GM21717 (cell line): ENCODE measurements at regions not wholly inside any gene's neighbourhood (a gene's known extent, or its start where the extent isn't known, plus 50 kb on each side); places are given as distances from the start of the nearest gene placed in this dataset.
"Not testable (repeated sequence)": the region's sequence is repeated elsewhere in the genome, so short reads cannot be mapped to it uniquely, and the experiment has no call there.

Experiments used
- ATAC-seq: cut with Tn5 transposase; IDR thresholded peaks from one replicate; pipeline ENCODE4 v1.9.1; 2021; ENCODE audit warnings: mild to moderate bottlenecking, moderate library complexity; ENCODE audit not compliant: unreplicated experiment

DNA sequence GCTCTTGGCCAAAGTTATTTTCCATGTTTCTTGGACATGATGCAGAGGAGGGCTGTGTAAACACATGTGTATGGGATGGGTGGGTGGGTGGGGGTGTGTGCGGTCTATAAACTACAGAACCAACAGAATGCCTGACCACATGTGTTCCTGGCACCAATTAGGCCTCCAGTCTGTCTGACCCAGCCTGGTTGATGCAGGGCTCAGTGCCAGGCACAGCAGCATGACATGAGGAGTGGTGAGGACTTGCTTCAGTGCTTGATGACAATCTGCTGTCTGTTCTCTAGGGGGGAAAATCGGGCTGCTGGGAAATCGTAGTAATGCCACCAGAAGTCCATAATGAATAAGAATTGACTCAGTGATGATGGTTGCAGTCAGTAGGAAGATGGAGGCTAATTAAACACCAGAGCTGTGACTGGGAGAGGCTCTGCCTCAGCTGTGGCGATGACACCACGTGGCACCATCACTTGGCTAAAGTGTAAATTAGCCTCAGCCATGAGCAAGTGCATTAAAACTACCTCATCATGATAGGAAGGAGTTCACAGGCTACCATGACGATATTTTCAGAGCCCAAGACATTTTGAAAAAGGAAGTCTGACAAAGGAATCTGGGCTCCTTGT is 260.1 kb upstream of the PODXL start:
- no peak for ATAC-seq

DNA sequence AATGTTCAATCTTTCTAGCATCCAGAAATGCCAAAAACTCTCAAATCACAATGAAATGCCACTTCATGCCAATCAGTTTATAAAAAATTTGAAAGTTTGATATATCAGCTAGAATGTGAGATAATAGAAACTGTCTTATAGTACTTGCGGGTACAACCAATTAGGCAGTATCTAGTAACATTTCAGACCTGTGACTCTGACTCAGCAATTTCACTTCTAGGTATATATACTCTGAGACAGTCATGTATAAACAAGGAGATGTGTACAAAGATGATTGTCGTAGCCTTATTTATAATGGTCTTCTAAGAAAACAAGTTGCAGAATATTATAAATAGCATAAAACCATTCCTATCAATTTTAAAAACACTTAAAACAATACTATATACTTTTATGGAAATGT is 252.3 kb upstream of the PODXL start:
- ATAC-seq, result no peak

DNA sequence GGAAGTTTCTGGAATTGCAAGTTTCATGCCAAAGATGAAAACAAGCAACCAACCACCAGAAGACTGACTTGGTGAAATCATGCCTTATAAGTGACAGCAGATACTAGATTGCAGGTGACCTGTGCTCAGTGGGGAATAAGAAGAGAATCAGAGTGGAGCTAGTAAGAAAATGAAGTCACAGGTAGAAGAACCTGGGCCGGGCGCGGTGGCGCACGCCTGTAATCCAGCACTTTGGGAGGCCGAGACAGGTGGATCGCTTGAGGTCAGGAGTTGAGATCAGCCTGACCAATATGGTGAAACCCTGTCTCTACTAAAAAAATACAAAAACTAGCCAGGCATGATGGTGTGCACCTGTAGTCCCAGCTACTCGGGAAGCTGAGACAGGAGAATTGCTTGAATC is 251.7 kb upstream of the PODXL start:
- ATAC-seq, result not testable (repeated sequence)

DNA sequence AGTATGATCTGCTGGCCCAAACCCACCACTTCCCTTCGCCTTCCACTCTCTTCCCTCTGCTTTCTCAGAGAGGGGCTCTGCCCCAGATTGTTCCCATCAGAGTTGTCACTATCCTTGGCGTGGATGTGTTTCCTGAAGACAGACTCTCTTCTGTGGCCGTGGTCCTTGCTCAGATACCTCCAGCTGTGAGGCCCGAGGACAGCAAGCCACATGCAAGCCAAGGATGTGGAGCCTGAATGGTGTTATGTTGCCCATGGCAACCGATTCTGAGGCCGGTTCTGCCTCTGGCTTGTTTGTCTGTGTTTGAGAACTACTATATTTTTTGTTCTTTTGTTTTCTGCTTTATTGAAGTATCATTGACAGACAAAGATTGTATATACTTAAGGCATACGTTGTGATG is 247.4 kb upstream of the PODXL start:
- ATAC-seq, result no peak

DNA sequence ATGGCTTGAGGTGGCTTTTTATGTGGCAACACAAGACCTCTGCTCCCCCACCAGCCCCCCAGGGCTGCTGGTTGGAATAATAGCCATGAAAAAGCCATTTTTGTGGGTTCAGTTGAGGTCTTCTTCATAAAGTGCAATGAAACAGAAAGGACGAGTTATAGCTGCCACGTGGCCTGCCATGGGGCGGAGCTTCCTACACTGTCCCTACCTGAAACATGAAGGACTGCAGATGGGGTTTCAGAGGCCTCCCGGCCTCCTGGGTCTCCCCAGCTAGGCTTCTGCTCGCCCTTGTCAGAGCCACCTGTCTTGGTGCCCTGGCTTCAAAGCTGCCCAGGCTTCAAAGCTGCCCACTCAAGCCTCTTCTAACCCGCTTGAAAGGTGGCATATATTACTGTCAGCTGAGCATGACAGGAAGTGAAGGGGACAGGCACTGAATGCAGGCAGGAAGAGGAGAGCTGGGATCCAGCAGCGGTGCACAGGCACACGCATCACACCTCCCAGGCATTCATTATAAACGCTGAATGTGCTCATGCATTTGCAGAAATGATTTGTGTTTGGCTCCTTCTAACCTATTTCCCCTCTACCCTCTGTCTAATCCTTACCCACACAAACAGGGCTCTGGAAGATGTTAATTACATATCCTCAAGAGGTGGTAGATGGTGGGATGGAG is 245.9 kb upstream of the PODXL start:
- ATAC-seq, result no peak

DNA sequence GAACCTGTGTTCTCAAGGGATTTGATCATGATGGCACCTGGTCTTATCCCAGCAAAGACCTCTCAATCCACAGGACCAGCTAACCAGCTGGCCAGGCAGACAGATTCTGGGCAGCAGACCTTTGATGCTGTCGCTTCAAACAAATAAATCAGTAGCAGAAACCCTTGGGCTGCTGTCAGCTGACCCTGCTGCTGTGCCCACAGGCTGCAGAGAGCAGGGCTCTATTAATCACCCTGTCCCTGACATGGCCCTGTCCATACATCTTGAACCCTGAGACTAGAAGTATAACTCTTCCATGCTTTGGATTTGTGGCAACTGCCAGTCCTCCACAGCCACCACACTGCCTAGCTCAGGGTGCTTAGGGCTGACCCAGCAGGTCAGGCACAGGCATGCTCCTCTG is 244.1 kb upstream of the PODXL start:
- no peak for ATAC-seq

DNA sequence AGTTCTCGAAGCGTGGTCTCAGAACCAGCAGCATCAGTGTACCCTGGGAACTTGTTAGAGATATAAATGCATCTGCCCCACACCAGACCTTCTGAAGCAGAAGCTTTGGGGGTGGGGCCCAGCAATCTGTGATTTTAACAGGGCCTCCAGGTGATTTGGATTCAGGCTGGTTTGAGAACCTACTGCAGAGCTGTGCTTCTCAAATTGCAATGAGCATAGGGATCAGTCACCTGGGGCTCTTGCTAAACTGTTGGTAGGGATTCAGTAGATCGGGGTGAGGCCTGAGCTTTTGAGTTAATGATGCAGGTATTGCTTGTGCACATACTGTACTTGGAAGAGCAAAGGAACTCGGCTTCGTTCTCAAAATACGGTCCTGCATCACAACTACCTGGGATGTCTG is 243.6 kb upstream of the PODXL start:
- ATAC-seq, result no peak

DNA sequence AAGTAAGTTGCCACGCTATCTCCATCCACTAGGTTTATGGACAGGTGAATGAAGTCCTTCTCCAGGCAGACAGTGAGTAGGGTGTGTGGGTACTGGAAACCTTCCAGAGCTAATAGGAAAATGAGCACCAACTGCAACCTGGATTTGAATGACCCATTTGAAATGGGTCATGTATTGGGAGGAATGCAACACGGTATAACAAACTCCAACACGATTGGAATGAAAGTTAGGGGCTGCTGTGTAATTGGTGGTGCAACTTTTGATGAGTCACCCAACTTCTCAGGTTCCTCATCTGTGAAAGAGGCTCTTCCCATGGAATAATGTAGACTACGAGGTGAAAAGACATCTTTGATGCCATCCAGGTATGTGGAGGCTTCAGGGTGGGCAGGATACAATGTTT is 241.4 kb upstream of the PODXL start:
- no peak for ATAC-seq

DNA sequence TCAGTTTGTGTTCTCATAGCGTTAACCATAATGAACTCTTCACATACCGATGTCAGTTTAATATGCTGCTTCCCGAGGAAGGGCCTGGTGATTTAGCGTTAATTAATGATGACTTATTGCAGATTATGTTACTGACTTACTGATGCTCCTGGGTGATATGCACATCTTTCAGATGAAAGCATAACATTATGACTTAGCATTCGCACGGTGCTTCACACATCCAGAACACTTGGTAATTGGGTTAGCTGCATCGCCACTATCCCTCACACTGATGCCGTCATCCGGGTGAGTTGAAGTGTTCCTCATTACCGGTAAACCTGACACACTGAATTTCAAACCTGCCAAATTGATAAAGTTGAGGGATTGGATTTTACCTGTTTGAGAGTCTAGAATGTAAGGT is 239.0 kb upstream of the PODXL start:
- ATAC-seq, result no peak

DNA sequence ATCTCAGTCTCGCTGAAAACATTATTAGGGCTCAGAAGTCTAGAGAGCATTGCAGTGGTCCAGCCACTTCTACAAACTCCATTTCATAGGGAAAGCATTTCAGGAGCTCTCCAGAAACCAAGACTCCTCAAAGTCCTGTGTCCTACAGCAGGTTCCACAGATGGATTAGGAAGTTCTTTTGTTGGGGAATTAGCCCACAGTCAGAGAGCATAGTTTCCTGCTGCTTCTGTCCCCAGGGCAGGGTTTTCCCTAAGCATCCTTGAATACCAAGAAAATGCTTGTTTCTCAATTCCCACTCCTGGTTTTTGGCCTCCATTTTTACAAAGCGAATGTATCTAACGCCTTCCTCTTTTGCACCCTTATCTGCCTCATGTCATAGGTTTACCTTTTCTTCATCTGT is 235.9 kb upstream of the PODXL start:
- ATAC-seq, result no peak

DNA sequence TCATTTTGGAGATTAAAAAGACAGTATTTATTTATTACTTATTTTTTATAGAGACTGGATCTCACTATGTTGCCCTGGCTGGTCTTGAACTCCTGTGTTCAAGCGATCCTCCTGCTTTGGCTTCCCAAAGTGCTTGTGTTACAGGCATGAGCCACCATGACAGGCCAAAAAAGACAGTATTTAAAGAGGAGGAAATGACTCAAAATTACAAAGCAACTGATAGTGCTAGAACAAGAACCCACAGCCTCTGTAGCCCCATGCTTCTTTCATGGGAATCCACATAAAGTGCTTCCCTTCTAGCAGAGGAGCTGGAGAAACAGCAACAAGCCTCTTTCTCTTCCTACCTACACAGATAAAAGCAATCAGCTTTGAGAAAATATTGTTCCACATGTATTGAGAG is 230.7 kb upstream of the PODXL start:
- ATAC-seq, result no peak

DNA sequence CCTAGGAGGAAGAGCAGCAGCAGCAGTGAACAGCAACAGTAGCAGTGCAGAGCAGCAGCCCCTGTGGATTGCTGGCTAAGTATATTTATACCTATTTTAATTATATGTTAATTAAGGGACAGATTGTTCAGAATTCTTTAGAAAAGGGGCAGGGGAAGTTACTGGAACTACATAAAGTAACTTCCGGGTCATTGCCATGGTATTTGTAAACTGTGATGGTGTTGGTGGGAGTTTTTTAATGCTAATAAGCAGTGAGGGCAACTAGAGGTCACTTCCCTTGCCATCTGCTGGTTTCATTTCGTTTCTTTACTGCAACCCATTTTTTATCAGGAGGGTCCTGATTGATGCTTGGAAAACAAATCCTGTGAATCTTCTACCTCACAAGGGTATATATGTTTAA is 229.8 kb upstream of the PODXL start:
- ATAC-seq, result no peak

DNA sequence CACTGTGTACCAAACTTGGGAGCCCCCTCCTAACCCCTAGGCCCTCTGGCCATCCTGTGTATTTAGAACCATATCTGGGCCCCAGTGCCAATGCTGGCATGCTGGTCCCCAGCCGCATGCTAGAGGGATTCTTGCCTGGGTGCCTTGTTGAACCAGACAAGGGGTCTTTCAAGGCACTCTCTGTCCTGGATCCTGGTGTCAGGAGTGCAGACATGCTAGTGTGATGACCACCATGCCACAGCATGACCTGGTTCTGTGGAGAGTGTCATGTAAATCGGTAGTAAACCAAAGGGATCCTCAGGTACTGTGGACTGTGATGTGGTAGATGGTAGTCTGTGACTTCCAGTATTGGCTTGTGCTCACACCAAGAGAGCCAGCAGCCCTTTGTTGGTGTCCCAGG is 222.2 kb upstream of the PODXL start:
- ATAC-seq, result no peak

DNA sequence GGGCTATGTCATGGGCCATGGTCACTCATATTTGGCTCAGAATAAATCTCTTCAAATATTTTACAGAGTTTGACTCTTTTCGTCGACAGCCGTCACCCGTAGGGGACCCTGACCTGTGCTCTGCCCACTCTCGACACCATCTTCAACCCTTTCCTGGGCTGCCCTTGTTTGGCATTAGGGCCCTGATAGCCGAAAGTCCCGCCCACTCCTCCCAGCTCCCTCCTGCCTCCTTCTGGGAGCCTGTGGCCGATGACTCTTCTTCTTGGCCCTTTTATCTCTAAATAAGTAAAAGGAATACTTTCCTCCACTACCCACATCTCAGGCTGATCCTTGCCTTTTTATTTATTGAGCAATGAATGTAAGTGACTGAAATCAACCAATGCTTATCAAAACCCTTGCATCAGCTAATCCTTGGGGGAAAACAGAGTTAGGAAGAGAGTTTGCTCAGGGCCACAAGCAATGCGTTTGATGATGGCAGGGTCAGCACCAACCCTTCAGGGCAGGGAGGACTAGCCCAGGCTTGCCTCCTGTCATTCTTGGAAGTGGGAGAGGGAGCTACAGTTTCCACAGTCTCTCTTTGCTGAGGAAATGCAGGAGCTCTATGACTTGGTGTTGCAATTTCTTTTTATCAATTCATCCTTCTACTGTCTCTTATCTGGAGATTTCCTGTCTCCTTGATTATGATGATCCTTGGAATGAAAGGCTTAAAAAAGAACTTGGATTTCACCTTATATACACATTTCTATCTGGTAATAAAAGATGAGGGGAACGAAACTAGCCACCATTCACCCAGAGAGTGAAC is 218.2 kb upstream of the PODXL start:
- no peak for ATAC-seq

DNA sequence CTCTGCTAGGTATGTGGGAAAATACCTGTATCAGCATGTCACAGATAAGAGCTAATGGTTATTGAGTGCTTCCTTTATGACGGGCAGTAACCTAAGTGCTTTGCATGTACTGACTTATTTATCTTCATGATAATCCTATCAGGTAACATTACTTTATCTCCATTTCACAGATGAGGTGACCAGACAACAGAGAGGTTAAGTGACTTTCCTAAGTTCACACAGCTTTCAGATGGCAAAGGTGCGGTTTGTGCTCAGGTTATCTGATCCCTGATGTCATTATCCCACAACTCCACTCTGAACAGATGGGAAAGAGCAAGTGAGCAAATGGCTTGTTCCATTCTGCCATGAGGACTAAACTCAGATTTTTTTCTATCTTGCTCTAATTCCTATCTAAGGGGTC is 217.0 kb upstream of the PODXL start:
- no peak for ATAC-seq

DNA sequence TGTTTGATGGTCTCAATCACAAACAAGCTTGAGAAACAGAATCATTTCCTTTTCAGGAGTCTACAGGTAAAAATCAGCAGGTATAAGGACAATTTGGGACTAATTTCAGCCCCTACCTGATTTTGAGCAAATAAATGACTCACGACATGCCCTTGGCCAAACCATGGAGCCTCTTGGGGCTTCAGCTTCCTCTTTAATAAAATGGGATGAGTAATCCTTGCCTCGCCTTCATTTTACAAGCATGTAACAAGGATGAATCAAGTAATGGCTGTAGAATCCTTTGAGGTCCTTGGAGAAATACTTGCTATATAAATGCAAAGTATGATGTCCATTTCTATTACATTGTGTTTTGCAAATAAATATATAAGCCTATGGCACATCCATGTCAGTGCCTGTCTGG is 212.8 kb upstream of the PODXL start:
- ATAC-seq, result no peak

DNA sequence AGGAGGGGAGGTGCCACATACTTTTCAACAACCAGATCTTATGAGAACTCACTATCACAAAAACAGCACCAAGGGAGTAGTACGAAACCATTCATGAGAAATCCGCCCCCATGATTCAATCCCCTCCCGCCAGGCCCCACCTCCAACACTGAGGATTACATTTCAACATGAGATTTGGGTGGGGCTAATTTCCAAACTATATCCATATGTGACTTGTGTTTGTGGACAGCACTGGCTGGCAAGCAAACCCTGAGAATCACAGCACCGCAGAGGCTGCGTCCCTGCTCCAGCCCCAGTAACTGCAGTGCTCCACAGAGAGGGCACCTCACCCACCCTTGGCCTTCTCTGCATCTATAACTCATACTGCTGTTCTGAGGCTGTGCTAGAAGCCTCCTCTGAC is 211.2 kb upstream of the PODXL start:
- no peak for ATAC-seq

DNA sequence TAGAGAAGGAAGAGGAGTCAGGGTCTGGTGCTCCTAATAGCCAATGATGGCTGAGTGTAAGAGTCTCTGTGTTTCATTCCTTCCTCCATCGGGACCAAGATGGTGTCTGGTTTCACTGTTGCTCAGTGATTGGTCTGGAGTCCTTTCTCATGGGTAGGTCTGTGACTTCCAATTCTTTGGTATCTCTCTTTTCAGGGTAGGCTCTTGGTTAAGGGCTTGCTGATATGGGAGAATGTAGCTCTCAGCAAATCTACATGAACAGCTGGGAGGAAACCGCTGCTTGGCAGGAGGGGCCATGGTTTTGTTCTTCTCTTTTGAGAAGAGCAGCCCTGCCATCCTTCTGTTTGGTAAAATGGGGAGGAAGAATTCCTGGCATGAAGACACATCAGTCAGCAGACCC is 209.1 kb upstream of the PODXL start:
- ATAC-seq, result no peak

DNA sequence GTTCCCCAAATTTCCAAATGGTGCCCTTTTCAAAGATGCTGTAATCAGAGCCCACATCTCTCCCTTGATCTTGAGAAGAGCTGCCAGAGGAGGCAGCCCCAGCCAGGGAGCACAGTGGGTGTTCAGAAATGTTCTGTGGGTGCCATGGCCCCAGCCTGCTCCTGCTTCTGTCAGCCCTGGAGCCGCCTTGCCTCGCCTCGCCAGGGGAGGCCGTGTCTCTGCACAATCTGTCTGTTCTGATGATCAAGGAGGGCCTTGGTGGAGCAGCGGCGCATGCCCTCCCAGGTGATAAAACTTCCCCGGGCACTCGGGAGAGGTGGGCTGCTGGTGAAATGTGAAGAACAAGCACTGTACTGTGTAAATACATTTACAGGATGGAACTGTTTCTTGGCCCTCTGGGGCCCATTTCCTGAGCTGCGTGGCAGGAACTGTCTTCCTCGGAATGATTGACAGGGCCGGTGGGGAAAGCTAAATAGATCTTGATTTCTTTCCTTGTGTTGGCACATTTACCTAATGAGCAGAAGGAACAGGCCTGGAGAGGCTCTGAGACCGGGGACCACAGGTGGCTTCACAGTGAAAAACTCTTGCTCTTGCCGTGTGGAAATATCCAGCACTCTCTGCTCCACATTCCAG is 207.8 kb upstream of the PODXL start:
- no peak for ATAC-seq

DNA sequence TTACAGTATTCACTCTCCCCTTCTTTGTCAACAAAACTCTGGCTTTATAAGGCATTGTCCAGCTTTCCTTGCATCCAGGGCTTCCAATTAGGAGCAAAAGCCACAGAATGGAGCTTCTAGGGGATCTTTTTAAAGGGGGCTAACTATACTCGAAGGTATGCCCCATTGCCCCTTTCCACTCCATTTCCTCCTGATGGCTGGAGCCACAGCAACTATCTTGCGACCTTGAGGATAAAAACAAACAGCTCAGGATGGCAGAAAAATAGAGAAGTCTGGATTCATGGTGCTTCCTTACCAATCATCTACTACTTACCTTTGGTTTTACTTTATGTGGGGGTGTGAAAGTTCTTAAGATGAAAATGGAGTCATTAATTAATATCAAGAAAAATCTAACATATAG is 206.3 kb upstream of the PODXL start:
- no peak for ATAC-seq

DNA sequence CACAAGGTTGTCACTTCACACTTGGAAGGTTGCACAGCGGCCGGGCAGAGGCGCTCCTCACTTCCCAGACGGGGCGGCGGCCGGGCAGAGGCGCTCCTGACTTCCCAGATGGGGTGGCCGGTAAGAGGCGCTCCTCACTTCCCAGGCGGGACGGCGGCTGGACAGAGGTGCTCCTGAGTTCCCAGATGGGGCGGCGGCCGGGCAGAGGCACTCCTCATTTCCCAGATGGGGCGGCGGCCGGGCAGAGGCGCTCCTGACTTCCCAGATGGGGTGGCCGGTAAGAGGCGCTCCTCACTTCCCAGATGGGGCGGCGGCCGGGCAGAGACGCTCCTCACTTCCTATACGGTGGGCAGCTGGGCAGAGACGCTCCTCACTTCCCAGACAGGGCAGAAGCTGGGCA is 199.4 kb upstream of the PODXL start:
- ATAC-seq, result not testable (repeated sequence)
